ENCODE measurements at regions not wholly inside any gene's neighbourhood (a gene's known extent, or its start where the extent isn't known, plus 50 kb on each side); places are given as distances from the start of the nearest gene placed in this dataset.

DNA sequence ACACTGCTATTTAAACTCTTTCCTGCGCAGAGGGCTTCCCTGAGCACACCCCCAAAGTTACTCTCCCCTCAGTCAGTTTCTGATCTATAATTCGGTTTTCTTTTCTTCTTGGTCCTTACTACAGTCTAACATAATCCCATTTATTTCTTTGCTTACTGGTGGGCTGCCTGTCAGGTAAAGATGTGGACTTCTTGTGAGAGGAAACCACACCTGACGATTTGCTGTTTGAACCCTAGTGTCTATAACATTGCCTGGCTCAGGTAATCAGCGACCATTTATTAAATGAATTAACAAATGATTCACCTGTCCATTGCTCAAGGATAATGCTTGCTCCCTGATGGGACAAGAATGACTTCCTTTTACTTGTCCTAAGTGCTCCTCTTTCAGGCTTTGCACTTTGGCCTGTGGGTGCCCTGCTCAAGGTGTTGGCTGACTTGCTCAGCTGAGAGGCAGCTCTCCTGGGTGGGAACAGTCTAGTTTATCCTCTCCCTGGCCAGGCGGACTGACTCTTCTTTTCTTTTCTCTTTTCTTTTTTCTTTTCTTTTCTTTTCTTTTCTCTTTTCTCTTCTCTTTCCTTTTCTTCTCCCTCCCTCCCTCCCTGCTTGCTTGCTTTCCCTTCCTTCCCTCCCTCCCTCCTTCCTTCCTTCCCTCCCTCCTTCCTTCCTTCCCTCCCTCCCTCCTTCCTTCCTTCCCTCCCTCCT, 233.1 kb downstream of the BCAS1 start:
- no peak for DNase-seq (ENCODE audit: low read depth)

DNA sequence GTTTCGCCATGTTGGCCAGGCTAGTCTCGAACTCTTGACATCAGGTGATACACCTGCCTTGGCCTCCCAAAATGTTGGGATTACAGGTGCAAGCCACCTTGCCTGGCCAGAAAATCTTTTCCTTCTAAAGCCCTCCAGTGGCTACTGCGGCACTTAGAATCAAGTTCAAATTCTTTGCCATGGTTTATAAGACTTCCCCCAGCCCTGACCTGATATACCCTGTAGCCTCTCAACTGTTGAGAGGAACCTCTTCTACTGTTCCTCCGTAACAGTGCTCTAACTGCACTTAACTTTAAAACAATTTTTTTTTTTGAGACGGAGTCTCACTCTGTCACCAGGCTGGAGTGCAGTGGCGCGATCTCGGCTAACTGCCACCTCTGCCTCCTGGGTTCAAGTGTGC, 235.6 kb downstream of the BCAS1 start:
- no peak for DNase-seq (ENCODE audit: low read depth)

DNA sequence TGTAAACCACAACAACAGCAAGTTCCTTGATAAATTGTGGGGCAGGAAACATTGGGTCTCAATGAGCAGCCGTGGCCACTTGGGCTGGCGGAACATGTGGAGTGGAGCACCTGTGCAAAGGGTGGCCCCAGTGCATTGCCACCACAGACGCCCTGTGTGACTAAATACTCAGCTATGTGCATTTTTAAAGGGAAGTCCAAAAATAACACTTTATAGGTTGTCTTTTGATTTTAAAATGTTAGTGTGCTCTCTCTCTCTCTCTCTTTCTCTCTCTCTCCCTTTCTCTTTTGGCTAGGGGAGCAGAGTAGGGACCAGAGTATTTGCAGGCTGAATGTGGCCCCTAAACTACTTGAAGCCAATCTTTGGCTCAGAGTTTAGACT, 236.3 kb downstream of the BCAS1 start:
- DNase-seq (ENCODE audit: low read depth), result no peak

DNA sequence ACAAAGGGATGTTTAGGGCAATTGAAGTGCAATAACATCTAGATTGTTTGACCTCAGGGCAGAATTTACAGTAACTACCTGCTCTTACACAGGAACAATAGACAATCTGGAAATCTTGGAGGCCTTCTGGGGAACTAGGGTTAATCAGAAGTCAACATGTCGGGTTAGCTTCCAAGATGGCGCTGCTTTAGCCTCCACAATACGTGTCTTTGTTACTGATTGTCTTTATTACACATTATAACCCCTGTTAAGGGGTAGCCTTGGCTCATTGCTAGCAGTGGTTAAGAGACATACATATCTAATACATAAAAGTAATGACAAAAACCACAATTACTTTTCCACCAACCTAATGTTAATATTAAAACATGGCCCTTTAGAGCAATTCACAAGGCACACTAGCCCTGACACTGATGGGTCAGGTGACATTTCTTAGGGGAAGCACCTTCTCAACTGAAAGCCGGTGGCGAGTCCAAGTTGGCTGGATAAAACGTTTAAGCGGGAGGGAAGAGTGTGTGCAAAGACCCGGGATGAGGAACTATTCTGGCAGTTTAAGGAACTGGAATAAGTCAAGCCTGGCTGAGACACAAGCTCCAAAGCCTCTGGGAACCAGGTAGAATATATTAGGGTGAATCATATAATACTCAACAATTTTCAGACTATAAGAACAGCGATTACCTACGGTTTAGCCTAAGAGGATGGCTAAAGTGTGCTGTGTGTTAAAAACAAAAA, 236.9 kb downstream of the BCAS1 start:
- no peak for DNase-seq (ENCODE audit: low read depth)

DNA sequence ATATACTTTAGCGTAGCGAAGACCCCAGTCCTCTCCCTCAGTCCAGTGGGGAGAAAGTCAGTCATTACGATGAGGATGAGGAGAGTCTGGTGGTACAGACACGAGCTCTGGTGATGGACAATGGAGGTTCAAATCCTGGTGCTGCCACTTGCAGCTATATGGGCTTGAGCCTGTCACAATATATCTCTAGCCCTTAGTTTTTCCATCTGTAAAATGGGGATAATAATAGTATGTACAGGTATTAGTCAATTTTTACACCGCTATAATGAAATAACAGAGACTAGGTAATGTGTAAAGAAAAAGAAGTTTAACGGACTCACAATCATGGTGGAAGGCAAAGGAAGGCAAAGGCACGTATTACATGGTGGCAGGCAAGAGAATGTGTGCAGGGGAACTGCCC, 237.9 kb downstream of the BCAS1 start:
- no peak for DNase-seq (ENCODE audit: low read depth)

DNA sequence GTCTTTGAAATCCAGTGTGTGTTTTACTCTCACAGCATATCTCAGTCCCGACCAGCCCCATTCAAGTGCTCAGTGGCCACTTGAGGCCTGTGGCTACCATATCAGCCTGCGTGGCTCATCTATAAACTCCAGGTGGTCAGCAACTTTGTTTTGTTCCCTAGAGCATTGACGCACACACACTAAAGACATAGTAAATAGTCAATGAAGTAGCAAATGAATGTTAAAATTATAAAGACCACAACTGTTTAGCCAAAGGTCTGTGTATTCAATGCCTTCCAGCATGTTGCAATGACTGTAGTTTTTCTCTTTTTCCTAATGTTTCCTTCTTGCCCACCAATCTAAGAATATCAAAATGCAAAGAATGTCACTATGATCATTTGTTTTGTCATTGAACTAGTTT, 238.2 kb upstream of the ZNF217 start:
- no peak for DNase-seq (ENCODE audit: low read depth)

DNA sequence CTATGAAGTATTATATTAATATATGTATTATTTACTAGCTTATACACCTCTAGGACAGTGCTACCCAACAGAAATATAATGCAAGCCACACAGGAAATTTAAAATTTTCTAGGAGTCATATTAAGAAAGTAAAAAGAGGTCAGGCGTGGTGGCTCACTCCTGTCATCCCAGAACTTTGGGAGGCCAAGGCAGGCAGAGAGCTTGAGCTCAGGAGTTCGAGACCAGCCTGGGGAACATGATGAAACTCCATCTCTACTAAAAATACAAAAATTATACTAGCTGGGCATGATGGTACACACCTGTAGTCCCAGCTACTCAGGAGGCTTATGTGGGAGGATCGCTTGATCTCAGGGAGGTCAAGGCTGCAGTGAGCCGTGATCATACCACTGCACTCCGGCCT, 237.6 kb upstream of the ZNF217 start:
- DNase-seq (ENCODE audit: low read depth), result no peak

GRCh38 chr20:53829724-53830521, 236.3 kb upstream of the ZNF217 start:
- no peak for DNase-seq (ENCODE audit: low read depth)

GRCh38 chr20:53829255-53829723, 235.7 kb upstream of the ZNF217 start:
- no peak for DNase-seq (ENCODE audit: low read depth)

DNA sequence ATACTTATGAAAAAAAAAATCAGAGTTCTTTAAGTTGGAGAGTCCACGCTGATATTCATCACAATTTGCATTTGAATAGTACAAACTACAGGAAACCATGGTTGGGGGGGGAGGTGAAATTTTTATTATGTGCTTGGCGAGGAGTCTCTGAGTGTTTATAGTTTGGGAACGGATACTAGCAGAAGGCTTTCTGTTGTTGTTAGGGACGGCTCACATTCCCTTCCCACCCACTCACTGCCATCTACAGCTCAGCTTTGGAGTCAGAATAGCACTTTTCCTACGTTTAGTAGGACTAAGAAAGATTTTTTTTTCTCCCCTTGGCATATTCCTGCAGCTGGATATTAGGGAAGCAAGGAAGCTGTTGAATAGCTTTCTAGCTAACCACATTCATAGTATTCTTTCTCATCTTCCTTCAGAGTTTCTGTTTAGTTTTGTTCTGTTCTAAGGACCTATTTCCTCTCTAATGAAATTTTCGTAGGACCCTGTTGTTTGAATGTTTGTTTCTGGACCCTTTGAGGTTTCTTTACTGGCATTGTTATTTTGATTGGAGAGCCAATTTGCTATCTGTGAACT, 235.1 kb upstream of the ZNF217 start:
- peak; percentile 76 for DNase-seq (ENCODE audit: low read depth)

GRCh38 chr20:53828088-53828681, 234.5 kb upstream of the ZNF217 start:
- DNase-seq (ENCODE audit: low read depth), result peak; percentile 58

GRCh38 chr20:53827292-53828087, 233.9 kb upstream of the ZNF217 start:
- DNase-seq (ENCODE audit: low read depth), result no peak

GRCh38 chr20:53826597-53827291, 233.1 kb upstream of the ZNF217 start:
- DNase-seq (ENCODE audit: low read depth), result no peak

- DNase-seq (ENCODE audit: low read depth), result no peak
Measured at GRCh38 chr20:53826090-53826489, 232.5 kb upstream of the ZNF217 start.

- DNase-seq (ENCODE audit: low read depth), result no peak
Measured at GRCh38 chr20:53825282-53825681, 231.6 kb upstream of the ZNF217 start.

DNA sequence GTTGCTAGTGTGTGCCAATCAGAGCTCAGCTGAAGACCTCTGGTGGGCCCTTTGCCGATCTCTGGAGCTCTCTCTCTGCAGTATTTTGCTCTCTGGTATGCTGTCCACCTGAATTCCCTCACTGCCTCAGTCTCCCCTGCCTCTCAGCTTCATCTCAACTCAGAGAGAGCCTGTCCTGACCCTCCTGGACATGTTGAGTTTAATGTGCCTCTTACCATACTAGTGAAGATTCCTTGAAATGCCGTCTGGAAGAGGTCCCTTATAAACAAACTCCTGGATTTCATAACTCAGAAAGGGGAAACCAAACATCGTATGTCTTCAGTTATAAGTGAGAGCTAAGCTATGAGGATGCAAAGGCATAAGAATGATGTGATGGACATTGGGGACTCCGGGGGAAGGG, 231.1 kb upstream of the ZNF217 start:
- DNase-seq (ENCODE audit: low read depth), result no peak

GRCh38 chr20:53823121-53823764, 229.6 kb upstream of the ZNF217 start:
- DNase-seq (ENCODE audit: low read depth), result no peak

DNA sequence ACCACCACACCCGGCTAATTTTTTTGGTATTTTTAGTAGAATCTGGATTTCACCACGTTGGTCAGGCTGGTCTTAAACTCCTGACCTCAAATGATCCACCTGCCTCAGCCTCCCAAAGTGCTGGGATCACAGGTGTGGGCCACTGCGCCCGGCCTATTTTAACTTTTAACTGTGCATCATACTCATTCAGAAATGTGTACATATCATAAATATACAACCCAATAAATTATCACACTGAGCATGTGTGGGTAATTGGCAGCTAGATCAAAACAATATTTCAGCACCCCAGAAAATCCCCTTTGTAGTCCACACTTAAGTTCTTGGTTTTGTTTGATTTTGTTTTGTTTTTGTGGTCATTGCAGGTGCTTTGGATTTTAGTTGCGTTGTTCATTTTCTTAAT, 228.9 kb upstream of the ZNF217 start:
- DNase-seq (ENCODE audit: low read depth), result no peak

DNA sequence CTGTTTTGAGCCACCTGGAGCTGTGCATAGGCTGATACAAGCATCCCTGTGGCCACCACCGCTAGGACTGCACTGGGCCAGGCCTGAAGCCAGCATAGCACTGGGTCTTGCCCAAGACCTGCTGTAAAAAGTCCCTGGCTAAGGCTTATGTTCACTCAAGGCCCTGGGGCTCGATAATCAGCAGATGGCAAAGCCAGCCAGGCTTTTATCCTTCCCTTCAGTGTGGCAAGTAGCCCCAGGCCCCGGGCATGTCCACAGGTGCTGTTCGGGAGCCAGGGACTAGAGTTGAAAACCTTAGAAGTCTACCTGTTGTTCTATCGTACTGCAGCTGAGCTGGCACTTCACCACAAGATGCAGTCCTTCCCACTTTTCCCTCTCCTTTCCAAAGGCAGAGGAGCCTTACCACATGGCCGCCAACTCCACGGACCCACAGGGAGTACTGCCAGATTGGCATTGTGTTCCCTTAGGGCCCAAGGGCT, 226.4 kb upstream of the ZNF217 start:
- DNase-seq (ENCODE audit: low read depth), result no peak
